ENCODE measurements at regions not wholly inside any gene's neighbourhood (a gene's known extent, or its start where the extent isn't known, plus 50 kb on each side); places are given as distances from the start of the nearest gene placed in this dataset.

GRCh38 chr6:154629127-154629526 lies 104.1 kb upstream of the SCAF8 start:
- no peak for TF ChIP-seq CTCF (conservative IDR thresholded peaks at IDR 0.05)
- Histone ChIP-seq H3K9ac (ENCODE audit: extremely low read depth, insufficient read length, low read length) (no peak overlapping the region), H3K4me1 (ENCODE audit: insufficient read depth, low read length) (no peaks in the 10 kb centered on the region), H3K4me2 (ENCODE audit: insufficient read depth, insufficient read length, low read length) (no peak overlapping the region), H3K23ac (ENCODE audit: insufficient read length, low read depth, low read length) (no peak overlapping the region), H3K79me2 (ENCODE audit: insufficient read depth, low read length) (no peaks in the 10 kb centered on the region), H2AK5ac (ENCODE audit: insufficient read length, low read length) (no peak overlapping the region), H2BK20ac (ENCODE audit: low read depth, low read length, poor library complexity, severe bottlenecking) (no peak overlapping the region), H3T11ph (ENCODE audit: low read length) (no peak overlapping the region), H4K8ac (replicated peaks; ENCODE audit: insufficient read length, low read depth, low read length) (no peak overlapping the region), H3K14ac (ENCODE audit: insufficient read depth, low read length) (no peak overlapping the region), H3K23me2 (ENCODE audit: insufficient read length, low read depth, low read length, poor library complexity, severe bottlenecking) (no peaks in the 10 kb centered on the region), H4K91ac (ENCODE audit: insufficient read length, low read depth, low read length) (no peak overlapping the region), H3K56ac (ENCODE audit: insufficient read length, low read depth, low read length) (no peak overlapping the region), H3K4ac (ENCODE audit: low read depth, low read length) (no peak overlapping the region), H4K5ac (ENCODE audit: insufficient read length, low read depth, low read length) (no peak overlapping the region), H3K18ac (ENCODE audit: insufficient read length, low read depth, low read length) (no peak overlapping the region), H4K20me1 (ENCODE audit: control insufficient read depth, insufficient read depth, insufficient read length) (no peaks in the 10 kb centered on the region), H3K27me3 (ENCODE audit: insufficient read depth, low read length) (no peaks in the 10 kb centered on the region), H2BK5ac (ENCODE audit: insufficient read length, low read length) (no peak overlapping the region), H3K27ac (ENCODE audit: insufficient read length, low read depth, low read length) (no peak overlapping the region), H2BK15ac (ENCODE audit: low read depth, low read length) (no peak overlapping the region), H3K9me3 (ENCODE audit: control insufficient read depth, low read depth, low read length) (no peaks in the 10 kb centered on the region), H2AFZ (ENCODE audit: low read length) (no peak overlapping the region), H2BK120ac (ENCODE audit: low read depth, low read length, poor library complexity, severe bottlenecking) (no peak overlapping the region), H3K79me1 (ENCODE audit: insufficient read depth, low read depth, low read length, poor library complexity, severe bottlenecking) (no peaks in the 10 kb centered on the region), H2BK12ac (ENCODE audit: insufficient read length, low read depth, low read length) (no peak overlapping the region)
- DNase-seq: no peak
- H3K4me3 Mint-ChIP-seq: no peak overlapping the region
- WGBS (ENCODE audit: extremely low coverage, insufficient read length, low lambda C conversion rate): no CpG with 5 or more reads among the region's 1 CpG
- no peaks in the 10 kb centered on the region; a peak in 1 of 5 replicates for H3K9me3 Mint-ChIP-seq
- H3K27me3 Mint-ChIP-seq (ENCODE audit: low read depth): no peaks in the 10 kb centered on the region; the same call in 1 of the 2 replicates
- H3K27ac Mint-ChIP-seq: no peak overlapping the region
- H3K4me1 Mint-ChIP-seq: peaks cover 4 to 7% of the 10 kb centered on the region in 2 experiments
- H3K36me3 Mint-ChIP-seq (ENCODE audit: insufficient read depth in 1 of 3, low read depth in 3 of 3): no peaks in the 10 kb centered on the region; a peak in 1 of 7 replicates

All from H9 (cell line).